Activated naive CD8-positive, alpha-beta T cell treated with anti-CD3 and anti-CD28 coated beads, Interleukin-2, amount 50 U/mL, for 24 hours (primary cell): ENCODE measurements at regions not wholly inside any gene's neighbourhood (a gene's known extent, or its start where the extent isn't known, plus 50 kb on each side); places are given as distances from the start of the nearest gene placed in this dataset.

Experiments
- ATAC-seq: fragments of 150-1000 bp; cut with Tn5 transposase; one replicate; pipeline ENCODE4 v1.10.0; 2021
- DNase-seq: peaks from one replicate; pipeline ENCODE4 v3.0.0; 2021
- H3K27ac Mint-ChIP-seq: one replicate; pipeline ENCODE4 v1.8.0; 2021; ENCODE audit warnings: mild to moderate bottlenecking, mixed read lengths
- H3K27me3 Mint-ChIP-seq: one replicate; pipeline ENCODE4 v1.8.0; 2021; ENCODE audit warnings: mixed read lengths
- H3K36me3 Mint-ChIP-seq: one replicate; pipeline ENCODE4 v1.8.0; 2021; ENCODE audit warnings: low read depth, mixed read lengths
- H3K4me1 Mint-ChIP-seq: one replicate; pipeline ENCODE4 v1.8.0; 2021; ENCODE audit warnings: mixed read lengths
- H3K4me3 Mint-ChIP-seq: one replicate; pipeline ENCODE4 v1.8.0; 2021; ENCODE audit warnings: mild to moderate bottlenecking, moderate library complexity, mixed read lengths
- H3K9me3 Mint-ChIP-seq: one replicate; pipeline ENCODE4 v1.8.0; 2021; ENCODE audit warnings: mixed read lengths

DNA sequence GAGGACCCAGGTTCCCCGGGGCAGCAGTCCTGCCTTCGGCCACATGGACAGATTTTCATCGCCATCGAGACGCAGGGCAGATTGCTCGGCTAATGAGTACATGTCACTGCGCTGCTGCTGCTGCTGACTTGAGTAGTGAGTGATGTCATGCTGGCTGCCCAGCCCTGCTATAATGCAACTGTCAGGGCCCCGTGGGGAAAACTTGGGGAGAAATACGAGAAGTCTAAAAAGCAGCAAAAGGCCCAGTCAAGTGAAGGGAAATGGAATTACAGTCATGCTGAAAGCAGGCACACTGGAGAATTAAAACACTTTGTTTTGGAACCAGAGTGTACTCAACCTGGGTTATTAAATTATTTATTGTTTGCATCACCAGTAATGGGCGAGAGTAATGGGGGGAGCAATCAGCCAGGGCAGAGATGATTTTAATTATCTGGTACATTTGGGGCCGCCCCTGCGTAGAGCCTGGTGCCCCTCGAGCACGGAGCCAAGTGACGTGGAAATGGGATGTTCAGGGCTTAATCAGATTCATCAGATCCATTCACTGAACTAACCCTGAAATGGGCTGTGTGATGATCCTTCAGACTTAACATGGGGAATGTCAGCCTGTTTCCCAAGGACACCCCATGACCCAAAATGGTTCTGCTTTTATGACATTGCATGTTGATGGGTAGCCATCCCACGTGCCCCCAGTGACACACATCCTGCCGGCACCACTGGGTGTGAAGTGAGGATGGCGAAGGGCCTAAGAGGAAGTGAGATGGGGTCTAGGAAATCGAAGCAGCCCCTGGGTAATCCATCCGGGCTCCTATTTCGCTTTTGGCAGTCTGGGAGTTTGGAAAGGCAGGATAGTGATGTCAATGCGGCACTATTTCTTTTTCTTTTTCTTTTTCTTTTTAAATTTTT lies 241.6 kb upstream of the CADM1 start:
- H3K27me3 Mint-ChIP-seq, result no peaks in the 10 kb centered on the region

DNA sequence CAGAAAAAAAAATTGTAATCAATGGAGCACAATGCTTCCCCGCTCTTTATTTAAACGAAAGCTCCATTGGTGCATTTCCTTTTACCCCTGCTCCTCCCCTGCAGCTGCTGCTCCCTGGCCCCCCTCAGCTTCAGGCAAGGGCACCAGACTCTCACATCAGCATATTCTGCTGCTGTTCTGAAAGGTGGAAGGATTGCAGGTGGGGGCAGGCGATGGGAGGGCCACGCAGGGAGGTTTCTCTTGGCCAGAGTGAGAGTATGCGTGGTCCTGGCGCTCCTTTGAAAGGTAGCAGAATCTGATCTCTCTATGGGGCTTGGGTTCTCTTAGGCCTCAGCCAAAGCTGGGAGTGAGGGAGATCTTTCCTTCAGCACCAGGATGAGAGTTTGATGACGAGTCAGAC lies 240.9 kb upstream of the CADM1 start:
- Mint-ChIP-seq H3K4me3 (no peak overlapping the region), H3K9me3 (no peaks in the 10 kb centered on the region), H3K36me3 (no peaks in the 10 kb centered on the region), H3K4me1 (no peaks in the 10 kb centered on the region), H3K27ac (no peak overlapping the region), H3K27me3 (no peaks in the 10 kb centered on the region)
- ATAC-seq (no peak), DNase-seq (no peak)

More for the DNA sequence above, 241.6 kb upstream of the CADM1 start:
- Mint-ChIP-seq H3K4me1 (no peaks in the 10 kb centered on the region), H3K27ac (no peak overlapping the region), H3K4me3 (no peak overlapping the region), H3K9me3 (no peaks in the 10 kb centered on the region), H3K36me3 (no peaks in the 10 kb centered on the region)
- DNase-seq, result no peak
- no peak for ATAC-seq

DNA sequence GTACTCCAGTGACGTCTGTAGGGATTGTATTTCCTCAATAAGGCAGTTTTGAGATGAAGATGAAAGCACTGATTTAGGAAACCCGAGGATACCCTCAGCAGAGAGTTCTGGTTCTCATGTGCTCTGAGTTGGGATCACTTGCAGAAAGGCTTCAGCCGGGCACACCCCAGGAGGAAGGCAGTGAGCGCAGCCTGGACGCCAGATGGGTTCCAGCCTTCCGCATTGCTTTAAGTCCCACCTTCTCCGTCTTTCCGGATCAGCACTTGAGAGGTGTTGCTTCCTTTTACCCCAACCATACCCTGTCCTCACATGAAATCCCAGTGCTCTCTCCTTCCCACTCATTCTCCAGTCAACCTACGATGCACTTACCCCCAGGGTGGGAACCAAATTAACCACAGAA lies 239.5 kb upstream of the CADM1 start:
- Mint-ChIP-seq H3K27me3 (no peaks in the 10 kb centered on the region), H3K4me3 (no peak overlapping the region), H3K9me3 (no peaks in the 10 kb centered on the region), H3K4me1 (no peaks in the 10 kb centered on the region), H3K27ac (no peak overlapping the region), H3K36me3 (no peaks in the 10 kb centered on the region)
- ATAC-seq (no peak), DNase-seq (no peak)

GRCh38 chr11:115741376-115742107 lies 237.3 kb upstream of the CADM1 start:
- no peak for DNase-seq
- Mint-ChIP-seq H3K9me3 (no peaks in the 10 kb centered on the region), H3K4me3 (no peak overlapping the region), H3K4me1 (no peaks in the 10 kb centered on the region), H3K27ac (no peak overlapping the region), H3K27me3 (no peaks in the 10 kb centered on the region), H3K36me3 (no peaks in the 10 kb centered on the region)
- no peak for ATAC-seq

DNA sequence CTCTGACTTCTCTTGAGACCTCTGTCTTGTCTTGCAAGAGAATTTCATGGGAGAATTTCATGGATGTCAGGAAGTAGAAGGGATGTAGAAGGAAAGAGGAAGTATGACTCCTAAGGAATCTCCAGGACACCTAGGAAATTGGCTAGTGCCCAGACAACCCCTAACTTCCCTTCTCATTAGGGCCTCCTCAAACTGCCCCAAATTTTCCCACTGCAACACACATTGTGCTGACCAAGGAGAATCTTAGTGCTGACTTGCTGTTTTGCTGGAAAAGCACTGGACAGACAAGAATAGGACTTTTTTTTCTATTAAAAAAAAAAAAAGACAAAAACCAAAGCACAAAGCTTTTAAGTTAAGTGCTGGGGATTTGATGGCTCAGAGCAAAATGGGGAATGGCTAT lies 236.1 kb upstream of the CADM1 start:
- Mint-ChIP-seq H3K9me3 (no peaks in the 10 kb centered on the region), H3K4me1 (no peaks in the 10 kb centered on the region), H3K4me3 (no peak overlapping the region), H3K36me3 (no peaks in the 10 kb centered on the region), H3K27ac (no peak overlapping the region), H3K27me3 (no peaks in the 10 kb centered on the region)
- DNase-seq, result no peak
- no peak for ATAC-seq

GRCh38 chr11:115739878-115740277 lies 235.7 kb upstream of the CADM1 start:
- ATAC-seq (no peak), DNase-seq (no peak)
- H3K9me3 Mint-ChIP-seq, result no peaks in the 10 kb centered on the region
- no peak overlapping the region for H3K27ac Mint-ChIP-seq
- no peaks in the 10 kb centered on the region for H3K36me3 Mint-ChIP-seq
- H3K4me1 Mint-ChIP-seq, result no peaks in the 10 kb centered on the region
- no peaks in the 10 kb centered on the region for H3K27me3 Mint-ChIP-seq
- no peak overlapping the region for H3K4me3 Mint-ChIP-seq

- DNase-seq (no peak), ATAC-seq (no peak)
- Mint-ChIP-seq H3K27me3 (no peaks in the 10 kb centered on the region), H3K9me3 (no peaks in the 10 kb centered on the region), H3K4me3 (no peak overlapping the region), H3K4me1 (no peaks in the 10 kb centered on the region), H3K27ac (no peak overlapping the region), H3K36me3 (no peaks in the 10 kb centered on the region)
Observed at GRCh38 chr11:115739146-115739545, 234.9 kb upstream of the CADM1 start.

DNA sequence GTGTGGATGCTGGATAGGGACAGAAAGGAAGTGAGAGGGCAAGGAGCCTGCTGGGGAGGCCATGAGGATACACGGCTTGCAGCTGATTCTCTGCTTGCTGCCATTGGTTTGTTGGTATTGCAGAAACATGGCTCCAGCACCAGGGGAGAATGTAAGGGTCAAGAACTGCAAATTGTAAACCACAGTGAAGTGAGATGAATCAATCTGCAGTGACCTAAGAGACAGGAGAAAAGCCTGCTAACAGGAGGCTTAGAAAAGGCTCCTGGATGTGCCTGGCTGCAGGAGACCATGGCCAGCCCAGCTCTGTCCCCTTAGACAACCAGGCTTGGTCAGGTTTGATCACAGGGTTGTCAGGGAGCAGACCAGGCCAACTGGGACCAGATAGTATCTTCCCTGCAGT lies 233.7 kb upstream of the CADM1 start:
- Mint-ChIP-seq H3K9me3 (no peaks in the 10 kb centered on the region), H3K36me3 (no peaks in the 10 kb centered on the region), H3K4me1 (no peaks in the 10 kb centered on the region), H3K27me3 (no peaks in the 10 kb centered on the region), H3K4me3 (no peak overlapping the region), H3K27ac (no peak overlapping the region)
- ATAC-seq (no peak), DNase-seq (no peak)

DNA sequence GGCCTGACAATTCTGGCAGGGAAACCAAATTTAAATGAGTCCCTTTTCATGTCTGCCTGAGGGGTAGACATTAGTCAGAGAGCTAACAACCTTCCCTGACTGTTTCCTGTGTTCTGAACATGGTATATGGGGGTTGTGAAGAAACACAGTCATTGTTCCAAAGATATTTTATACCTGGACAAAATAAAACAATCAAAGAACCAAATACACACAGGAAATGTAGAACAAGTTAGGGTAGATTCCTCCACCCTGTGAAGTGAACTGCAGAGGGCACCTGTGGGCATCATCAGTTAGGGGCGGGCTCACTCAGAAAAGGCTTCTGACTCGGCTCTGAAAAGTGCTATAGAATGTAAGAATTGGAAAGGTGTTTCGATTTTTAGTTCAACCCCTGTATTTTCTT lies 231.9 kb upstream of the CADM1 start:
- DNase-seq (no peak), ATAC-seq (no peak)
- no peaks in the 10 kb centered on the region for H3K36me3 Mint-ChIP-seq
- no peaks in the 10 kb centered on the region for H3K9me3 Mint-ChIP-seq
- no peaks in the 10 kb centered on the region for H3K27me3 Mint-ChIP-seq
- H3K4me1 Mint-ChIP-seq, result no peaks in the 10 kb centered on the region
- H3K27ac Mint-ChIP-seq, result no peak overlapping the region
- H3K4me3 Mint-ChIP-seq, result no peak overlapping the region

DNA sequence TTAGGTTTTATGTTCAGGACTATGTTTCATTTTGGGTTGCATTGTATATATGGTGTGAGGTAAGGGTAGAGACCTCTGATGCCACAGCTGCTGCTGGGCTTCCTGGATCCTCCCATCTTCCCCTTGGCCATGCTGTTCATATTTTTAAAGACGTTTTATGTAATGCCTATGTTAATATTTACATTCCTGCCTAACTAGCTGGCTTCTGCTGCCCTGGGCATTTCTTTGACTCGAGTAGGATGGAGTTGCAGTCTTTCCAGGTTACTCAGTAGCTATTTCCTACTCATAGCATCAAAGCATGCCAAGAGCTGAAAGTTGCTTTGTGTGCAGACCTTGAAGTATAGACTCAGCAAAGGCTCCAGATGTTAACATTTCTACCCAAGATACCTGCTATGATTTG lies 220.5 kb upstream of the CADM1 start:
- ATAC-seq (no peak), DNase-seq (no peak)
- no peaks in the 10 kb centered on the region for H3K27me3 Mint-ChIP-seq
- no peaks in the 10 kb centered on the region for H3K36me3 Mint-ChIP-seq
- no peak overlapping the region for H3K4me3 Mint-ChIP-seq
- H3K4me1 Mint-ChIP-seq, result no peaks in the 10 kb centered on the region
- H3K9me3 Mint-ChIP-seq, result no peaks in the 10 kb centered on the region
- H3K27ac Mint-ChIP-seq, result no peak overlapping the region

DNA sequence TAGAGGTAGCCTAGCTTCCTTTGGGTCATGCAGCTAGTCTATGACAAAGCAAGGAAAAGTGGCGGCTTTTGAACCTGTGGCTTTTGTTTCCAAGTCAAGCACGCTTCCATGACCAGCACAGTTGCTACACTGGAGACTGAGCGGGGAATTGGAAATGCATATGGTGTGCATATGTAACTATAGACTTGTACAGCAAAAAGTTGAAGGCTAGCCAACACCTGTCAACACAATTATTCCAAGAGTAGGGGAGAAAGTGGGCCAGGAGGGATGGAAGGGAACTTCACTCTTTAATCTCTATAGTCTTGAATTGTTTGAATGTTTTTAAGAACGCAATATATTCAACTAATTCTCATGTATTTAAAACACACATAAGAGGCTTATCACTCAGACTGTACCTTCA lies 218.5 kb upstream of the CADM1 start:
- Mint-ChIP-seq H3K27ac (no peak overlapping the region), H3K4me3 (no peak overlapping the region), H3K27me3 (no peaks in the 10 kb centered on the region), H3K4me1 (no peaks in the 10 kb centered on the region), H3K36me3 (no peaks in the 10 kb centered on the region), H3K9me3 (no peaks in the 10 kb centered on the region)
- DNase-seq (no peak), ATAC-seq (no peak)

DNA sequence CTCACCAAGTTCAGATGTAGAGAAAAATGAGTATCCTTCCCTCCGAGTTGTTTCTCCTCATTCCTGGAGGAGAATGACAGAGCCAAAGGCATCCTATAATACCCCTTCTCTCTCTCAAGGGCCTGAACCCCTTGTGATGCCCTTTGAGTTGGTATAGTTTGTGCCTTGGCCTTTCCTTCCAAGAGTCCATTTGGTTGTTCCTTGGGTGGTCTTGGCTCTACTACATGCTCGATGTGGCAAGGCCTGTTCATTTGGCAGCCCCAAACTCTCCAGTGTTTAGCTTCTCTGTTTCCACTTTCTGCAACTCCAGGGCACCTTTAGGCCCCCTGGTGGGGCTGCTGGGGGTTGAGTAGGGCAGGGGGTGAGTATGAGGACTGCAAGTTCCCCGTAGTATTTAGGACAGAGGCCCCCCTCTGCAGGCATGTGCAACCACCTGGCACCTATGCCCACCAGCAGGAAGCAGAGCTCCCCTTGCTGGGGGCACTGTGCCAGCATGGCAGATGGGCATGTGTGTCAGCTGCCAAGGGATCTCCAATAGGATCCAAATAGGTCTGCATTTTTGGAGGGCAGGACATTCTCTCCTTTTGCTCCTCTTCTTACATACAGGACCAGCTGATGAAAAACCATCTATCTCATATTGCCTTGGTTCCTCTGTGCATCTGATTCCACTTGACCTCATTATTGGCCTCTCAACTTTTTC lies 217.2 kb upstream of the CADM1 start:
- Mint-ChIP-seq H3K27ac (no peak overlapping the region), H3K4me3 (no peak overlapping the region), H3K27me3 (no peaks in the 10 kb centered on the region), H3K36me3 (no peaks in the 10 kb centered on the region), H3K4me1 (no peaks in the 10 kb centered on the region), H3K9me3 (no peaks in the 10 kb centered on the region)
- no peak for ATAC-seq
- no peak for DNase-seq

GRCh38 chr11:115720602-115721245 lies 216.5 kb upstream of the CADM1 start:
- no peaks in the 10 kb centered on the region for H3K27me3 Mint-ChIP-seq
- H3K4me1 Mint-ChIP-seq, result no peaks in the 10 kb centered on the region
- DNase-seq, result no peak
- no peak for ATAC-seq
- H3K36me3 Mint-ChIP-seq, result no peaks in the 10 kb centered on the region
- no peaks in the 10 kb centered on the region for H3K9me3 Mint-ChIP-seq
- no peak overlapping the region for H3K4me3 Mint-ChIP-seq
- H3K27ac Mint-ChIP-seq, result no peak overlapping the region

GRCh38 chr11:115718945-115719344 lies 214.7 kb upstream of the CADM1 start:
- Mint-ChIP-seq H3K27ac (no peak overlapping the region), H3K36me3 (no peaks in the 10 kb centered on the region), H3K9me3 (no peaks in the 10 kb centered on the region), H3K27me3 (no peaks in the 10 kb centered on the region), H3K4me1 (no peaks in the 10 kb centered on the region), H3K4me3 (no peak overlapping the region)
- DNase-seq (no peak), ATAC-seq (no peak)
